Vagina (tissue), 2 donors: ENCODE measurements at regions not wholly inside any gene's neighbourhood (a gene's known extent, or its start where the extent isn't known, plus 50 kb on each side); places are given as distances from the start of the nearest gene placed in this dataset.

Experiments used
- DNase-seq, 2 donors: peaks; one replicate each; pipeline ENCODE4 v3.0.0-alpha.2; 2017; ENCODE audit errors: extremely low spot score in 2 of 2
- H3K27ac ChIP-seq: fragments of 200-600 bp; sonication (generic); one replicate; pipeline ENCODE4 v1.5.1; 2019
- H3K27me3 ChIP-seq: fragments of 200-600 bp; sonication (generic); one replicate; pipeline ENCODE4 v1.5.1; 2019
- H3K36me3 ChIP-seq, 2 donors: fragments of 200-600 bp; sonication (generic); one replicate each; pipeline ENCODE4 v1.5.1; 2017 to 2019
- H3K4me1 ChIP-seq: fragments of 200-600 bp; sonication (generic); one replicate; pipeline ENCODE4 v1.5.1; 2019
- H3K4me3 ChIP-seq, 2 donors: fragments of 200-600 bp; sonication (generic); 1 replicate in 1 of 2; 2 replicates in 1 of 2; pipeline ENCODE4 v1.5.1; 2016 to 2019
- H3K9me3 ChIP-seq: fragments of 200-600 bp; sonication (generic); one replicate; pipeline ENCODE4 v1.5.1; 2019
- CTCF ChIP-seq, 3 experiments: fragments of 450-650 bp in 2 of 3; fragments of 200-600 bp in 1 of 3; sonication (generic) in 1 of 3; IDR thresholded peaks; one replicate each; pipeline ENCODE4 v1.5.1; 2017 to 2019; ENCODE audit warnings: antibody characterized with exemption in 3 of 3, mild to moderate bottlenecking in 2 of 3, moderate library complexity in 2 of 3
- POLR2A ChIP-seq, 2 donors: fragments of 450-650 bp; IDR thresholded peaks; one replicate each; pipeline ENCODE4 v1.6.1; 2017; ENCODE audit warnings: antibody characterized with exemption in 2 of 2, mild to moderate bottlenecking in 2 of 2, moderate library complexity in 2 of 2
- POLR2AphosphoS5 ChIP-seq, 2 donors: sonication (generic); formaldehyde crosslinking; IDR thresholded peaks; one replicate each; pipeline ENCODE4 v1.9.0; 2017; ENCODE audit warnings: antibody characterized with exemption in 2 of 2, mild to moderate bottlenecking in 2 of 2, low read depth in 1 of 2; ENCODE audit not compliant: insufficient read depth in 1 of 2
- intact Hi-C: fragments of 100-400 bp; cut with DNase I; formaldehyde crosslinking; loops from one replicate; pipeline ENCODE4 v1.15.1; 2023

DNA sequence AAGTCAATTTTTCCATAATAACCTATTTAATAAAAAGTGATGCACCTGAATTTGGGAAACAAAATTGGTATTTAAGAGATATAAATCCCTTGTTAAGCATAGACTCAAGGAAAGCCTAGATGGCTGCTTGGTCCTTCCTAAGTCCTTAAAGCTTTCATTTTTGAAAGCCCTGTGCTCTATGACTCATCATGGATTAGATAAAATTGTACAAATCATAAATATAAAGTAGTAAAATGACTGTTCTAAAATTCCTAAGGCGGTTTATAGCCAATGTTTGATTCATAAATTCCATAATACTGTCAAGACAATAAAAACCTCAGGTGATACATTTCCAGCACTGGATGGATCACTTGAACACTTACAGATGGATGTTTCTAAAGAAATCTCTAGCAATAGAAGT, 730.8 kb upstream of the EPHA6 start:
- H3K27me3 ChIP-seq: no peaks in the 10 kb centered on the region
- no peak overlapping the region for H3K4me3 ChIP-seq
- TF ChIP-seq POLR2A (IDR thresholded peaks at IDR 0.05) (no peak), POLR2AphosphoS5 (IDR thresholded peaks at IDR 0.05; ENCODE audit: insufficient read depth in 1 of 2, low read depth in 1 of 2) (no peak), CTCF (IDR thresholded peaks at IDR 0.05) (no peak)
- H3K27ac ChIP-seq: no peak overlapping the region
- H3K36me3 ChIP-seq: no peaks in the 10 kb centered on the region
- intact Hi-C loops: no loop called here
- no peaks in the 10 kb centered on the region for H3K4me1 ChIP-seq
- no peak for DNase-seq
- no peaks in the 10 kb centered on the region for H3K9me3 ChIP-seq

DNA sequence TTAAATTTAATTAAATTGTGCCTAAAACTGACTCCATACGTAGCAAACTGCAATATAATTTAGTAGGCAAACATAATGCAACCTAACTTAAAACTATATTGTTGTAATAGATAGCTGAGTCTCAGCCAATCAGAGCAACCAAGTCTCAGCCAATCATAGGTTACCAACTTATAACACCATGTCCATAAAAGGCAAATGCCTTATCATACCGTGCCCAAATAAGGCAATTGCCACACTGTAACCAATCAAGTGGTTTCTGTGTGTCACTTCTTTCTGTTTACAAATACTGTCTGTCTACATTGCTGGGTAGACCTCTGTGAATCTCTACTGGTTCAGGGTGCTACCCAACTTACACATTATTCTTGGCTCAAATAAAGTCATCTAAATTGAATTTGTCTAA, 728.4 kb upstream of the EPHA6 start:
- Histone ChIP-seq H3K4me3 (no peak overlapping the region), H3K9me3 (no peaks in the 10 kb centered on the region), H3K27ac (no peak overlapping the region), H3K27me3 (no peaks in the 10 kb centered on the region), H3K4me1 (no peaks in the 10 kb centered on the region), H3K36me3 (no peaks in the 10 kb centered on the region)
- no peak for TF ChIP-seq POLR2A (IDR thresholded peaks at IDR 0.05)
- TF ChIP-seq CTCF (IDR thresholded peaks at IDR 0.05): no peak
- DNase-seq: no peak
- intact Hi-C loops: no loop called here

DNA sequence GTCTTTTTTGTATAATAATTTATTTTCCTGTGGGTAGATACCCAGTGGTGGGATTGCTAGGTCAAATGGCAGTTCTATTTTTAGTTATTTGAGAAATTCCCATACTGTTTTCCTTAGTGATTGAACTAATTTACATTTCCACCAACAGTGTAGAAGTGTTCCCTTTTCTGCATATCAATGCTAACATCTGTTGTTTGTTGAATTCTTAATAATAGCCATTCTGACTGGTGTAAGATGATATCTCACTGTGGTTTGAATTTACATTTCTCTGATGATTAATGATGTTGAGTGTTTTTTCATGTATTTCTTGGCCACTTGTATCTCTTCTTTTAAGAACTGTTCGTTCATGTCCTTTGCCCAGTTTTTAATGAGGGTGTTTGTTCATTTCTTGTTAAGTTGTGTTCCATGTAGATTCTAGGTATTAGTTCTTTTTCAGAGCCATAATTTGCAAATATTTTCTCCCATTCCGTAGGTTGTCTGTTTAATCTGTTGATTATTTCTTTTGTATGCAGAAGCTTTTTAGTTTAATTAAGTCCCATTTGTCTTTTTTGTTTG, 713.3 kb upstream of the EPHA6 start:
- intact Hi-C loops: no loop called here
- TF ChIP-seq POLR2AphosphoS5 (IDR thresholded peaks at IDR 0.05; ENCODE audit: insufficient read depth in 1 of 2, low read depth in 1 of 2) (no peak), POLR2A (IDR thresholded peaks at IDR 0.05) (no peak), CTCF (IDR thresholded peaks at IDR 0.05) (no peak)
- Histone ChIP-seq H3K36me3 (no peaks in the 10 kb centered on the region), H3K27me3 (no peaks in the 10 kb centered on the region), H3K9me3 (no peaks in the 10 kb centered on the region), H3K27ac (no peak overlapping the region), H3K4me3 (no peak overlapping the region), H3K4me1 (no peaks in the 10 kb centered on the region)
- no peak for DNase-seq

DNA sequence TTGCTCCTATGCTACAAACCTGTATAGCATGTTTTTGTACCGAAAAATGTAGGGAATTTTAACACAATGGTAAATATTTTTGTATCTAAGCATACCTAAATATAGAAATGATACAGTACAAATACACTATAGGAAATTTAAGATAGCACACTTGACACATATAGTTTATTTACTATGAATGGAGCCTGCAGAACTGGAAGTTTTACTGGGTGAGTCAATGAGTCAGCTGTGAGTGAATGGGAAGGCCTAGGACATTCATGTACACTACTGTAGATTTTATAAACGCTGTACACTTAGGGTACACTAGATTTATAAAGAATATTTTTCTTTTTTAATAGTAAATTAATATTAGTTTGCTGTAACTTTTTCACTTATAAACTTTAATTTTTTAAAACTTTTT, 707.7 kb upstream of the EPHA6 start:
- no peak overlapping the region for H3K27ac ChIP-seq
- no peaks in the 10 kb centered on the region for H3K27me3 ChIP-seq
- H3K4me1 ChIP-seq: no peaks in the 10 kb centered on the region
- no peaks in the 10 kb centered on the region for H3K36me3 ChIP-seq
- intact Hi-C loops: no loop called here
- no peak overlapping the region for H3K4me3 ChIP-seq
- no peak for DNase-seq
- no peaks in the 10 kb centered on the region for H3K9me3 ChIP-seq
- TF ChIP-seq POLR2AphosphoS5 (IDR thresholded peaks at IDR 0.05; ENCODE audit: insufficient read depth in 1 of 2, low read depth in 1 of 2): no peak
- no peak for TF ChIP-seq POLR2A (IDR thresholded peaks at IDR 0.05)
- TF ChIP-seq CTCF (IDR thresholded peaks at IDR 0.05): no peak
